UCSD-AML1 (cell line): ENCODE measurements at regions not wholly inside any gene's neighbourhood (a gene's known extent, or its start where the extent isn't known, plus 50 kb on each side); places are given as distances from the start of the nearest gene placed in this dataset.

Experiments used
- DNase-seq: peaks from one replicate; lab custom pipeline; 2025; ENCODE audit not compliant: unreplicated experiment; lab: John Stamatoyannopoulos, UW

DNA sequence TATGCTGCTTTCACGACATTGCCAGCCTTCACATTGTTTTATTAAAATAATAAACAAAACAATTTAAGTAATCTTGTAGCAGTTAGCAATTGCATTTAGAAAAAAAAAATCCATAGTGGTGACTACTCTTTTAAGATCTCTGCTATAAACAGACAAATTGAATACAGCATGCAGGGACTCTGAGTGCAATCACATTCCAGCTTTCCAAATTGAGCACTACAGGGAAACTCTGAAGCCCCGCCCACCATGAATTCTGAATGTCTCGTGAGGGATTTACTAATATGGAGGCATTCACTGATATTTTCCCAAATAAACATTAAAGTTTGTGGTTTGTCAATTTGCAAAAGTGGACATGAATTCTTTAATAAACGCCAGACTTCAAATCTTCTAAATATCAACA is 698.8 kb downstream of the LIG4 start:
- DNase-seq, result no peak

DNA sequence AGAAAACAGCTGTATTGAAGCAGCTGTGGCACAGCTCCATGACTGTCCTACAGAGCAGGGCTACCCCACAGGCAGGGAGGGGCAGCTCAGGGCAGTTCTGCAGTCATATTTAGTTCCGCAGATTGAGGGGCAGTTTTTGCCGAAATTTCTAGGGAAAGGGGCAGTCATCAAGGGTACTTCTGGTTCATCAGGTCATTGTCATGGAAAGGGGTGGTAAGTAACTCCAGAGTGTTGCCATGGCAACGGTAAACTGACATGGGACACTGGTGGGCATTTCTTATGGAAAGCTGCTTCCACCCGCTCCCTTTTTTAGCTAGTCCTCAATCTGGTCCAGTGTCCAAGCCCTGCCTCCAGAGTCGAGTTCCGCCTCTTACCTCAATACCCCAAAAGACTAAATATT is 702.8 kb downstream of the LIG4 start:
- no peak for DNase-seq

DNA sequence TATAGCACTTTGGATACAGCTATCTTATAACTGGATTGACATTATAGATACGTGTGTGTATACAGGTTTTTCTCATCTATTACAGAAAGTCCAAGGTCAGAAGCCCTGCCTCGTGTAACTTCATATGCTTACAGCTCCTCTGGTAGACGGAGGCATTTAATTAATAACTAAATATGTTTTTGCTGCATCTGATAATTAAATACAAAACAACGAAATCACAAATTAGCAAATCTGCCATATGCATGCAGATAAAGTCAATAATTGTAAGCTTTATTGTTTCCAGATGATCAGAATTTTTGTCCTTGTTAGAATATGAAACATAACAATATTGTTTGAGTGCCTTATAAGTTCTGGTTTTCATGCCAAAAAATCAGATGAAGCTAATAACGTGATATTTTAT is 717.7 kb downstream of the LIG4 start:
- DNase-seq, result no peak

DNA sequence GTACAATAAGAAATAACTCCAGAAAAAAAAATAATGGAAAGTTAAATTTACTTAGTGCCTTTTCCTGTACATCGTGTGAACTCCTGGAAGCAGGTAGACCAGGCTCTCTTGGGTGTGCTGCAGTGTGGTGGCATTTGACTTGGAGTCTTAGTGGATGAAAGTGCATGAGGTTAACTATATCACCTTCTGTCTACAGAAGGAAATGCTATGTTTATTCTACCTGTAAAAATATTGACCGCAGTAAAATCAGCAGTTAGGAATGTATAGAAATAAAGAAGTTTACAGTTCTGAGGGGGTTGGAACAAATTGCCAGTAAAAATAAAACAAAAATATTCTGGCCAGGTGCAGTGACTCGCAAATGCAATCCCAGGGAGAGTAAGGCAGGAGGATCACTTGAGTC is 722.1 kb downstream of the LIG4 start:
- DNase-seq, result no peak

DNA sequence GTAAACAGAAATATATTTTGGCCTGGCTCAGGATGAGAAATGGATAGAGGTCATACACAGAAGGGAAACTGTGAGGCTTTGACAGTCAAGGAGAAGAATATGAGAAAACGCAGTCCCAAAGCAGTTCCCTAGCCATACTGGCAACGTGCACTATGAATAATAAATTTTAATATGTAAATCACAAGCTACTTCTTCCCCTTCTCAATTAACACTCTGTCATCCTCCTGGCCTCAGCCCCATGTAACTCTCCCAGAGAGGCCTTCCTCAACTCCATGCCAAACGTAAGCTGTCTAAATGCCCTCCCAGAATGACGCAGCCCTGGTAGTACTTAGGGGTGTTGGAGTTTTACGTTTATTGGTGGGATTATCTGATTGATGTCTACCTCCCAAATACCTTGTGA is 732.6 kb downstream of the LIG4 start:
- no peak for DNase-seq

DNA sequence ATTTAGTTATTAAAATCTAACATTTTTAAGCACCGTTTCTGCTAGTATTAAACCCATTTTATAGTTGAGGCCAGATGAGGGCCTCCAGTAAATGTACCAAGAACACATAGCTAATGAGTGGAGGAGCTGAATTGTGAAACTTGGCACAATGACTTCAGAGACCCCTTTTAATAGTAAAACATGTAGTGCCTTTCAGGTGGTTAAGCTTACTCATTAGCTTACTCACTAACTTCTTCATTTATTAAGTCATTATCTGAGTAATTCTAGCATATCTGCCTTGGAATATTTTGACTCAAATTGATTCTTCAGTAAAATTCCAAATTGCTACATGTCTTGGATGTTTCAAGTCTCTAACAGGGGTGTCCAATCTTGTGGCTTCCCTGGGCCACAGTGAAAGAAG is 735.2 kb downstream of the LIG4 start:
- no peak for DNase-seq

DNA sequence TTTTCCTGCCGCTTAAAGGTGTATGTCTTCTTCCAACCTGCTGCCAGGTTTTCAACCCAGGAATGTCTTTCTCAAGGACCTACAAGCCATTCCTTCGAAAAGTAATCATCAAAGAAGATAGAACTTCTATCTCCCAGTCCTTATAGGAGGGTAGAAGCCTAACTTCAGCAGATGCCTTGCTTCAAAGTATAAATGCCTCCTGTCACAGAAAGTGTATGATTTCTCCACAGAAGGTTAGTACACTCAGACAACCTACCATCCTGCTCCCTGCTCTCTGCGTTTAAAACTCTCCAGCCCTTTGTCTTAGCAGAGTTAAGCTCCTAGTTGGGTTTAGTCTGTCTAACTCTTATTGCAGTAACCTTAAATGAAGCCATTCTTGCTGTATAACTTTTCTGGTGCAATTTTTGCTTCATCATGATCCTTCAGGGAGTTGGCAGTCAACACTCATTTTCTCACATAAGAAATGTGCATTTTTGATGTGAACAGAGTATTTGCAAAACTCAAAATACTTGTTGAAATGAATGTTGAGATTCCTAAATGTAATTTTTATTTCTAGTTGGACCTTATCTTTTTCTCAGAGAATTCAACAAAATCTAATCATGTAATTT is 737.5 kb downstream of the LIG4 start:
- DNase-seq, result no peak

DNA sequence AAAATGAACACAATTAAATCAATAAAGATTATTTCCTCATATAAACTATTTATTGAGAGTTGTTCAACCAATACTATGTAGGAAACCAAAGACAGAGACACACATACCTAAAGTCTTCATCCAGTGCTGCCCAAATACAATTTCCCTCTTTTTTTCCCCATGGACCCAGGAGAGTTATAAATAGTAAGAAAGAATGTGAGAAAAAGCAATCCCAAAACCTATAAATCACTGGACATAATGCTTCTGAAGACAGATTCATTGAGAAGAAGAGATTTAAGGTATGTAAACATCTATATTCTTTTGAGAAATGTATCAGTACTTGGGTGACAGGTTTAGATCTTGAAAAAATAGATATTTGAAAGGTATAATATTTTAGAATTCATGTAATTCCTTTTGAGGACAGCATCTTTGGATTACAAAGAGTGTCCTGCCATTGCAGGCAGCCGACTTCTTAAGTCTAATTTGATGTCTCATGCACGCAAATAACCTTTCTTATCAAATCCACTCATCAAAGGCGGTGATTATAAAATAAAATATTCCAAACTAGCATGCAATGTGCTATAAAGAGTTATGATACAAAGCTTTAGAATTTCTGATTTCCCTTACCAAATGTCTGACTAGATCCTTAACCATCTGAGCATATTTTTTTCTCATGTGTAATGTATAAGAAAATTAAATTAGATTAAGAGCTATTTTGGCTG is 739.4 kb downstream of the LIG4 start:
- no peak for DNase-seq

DNA sequence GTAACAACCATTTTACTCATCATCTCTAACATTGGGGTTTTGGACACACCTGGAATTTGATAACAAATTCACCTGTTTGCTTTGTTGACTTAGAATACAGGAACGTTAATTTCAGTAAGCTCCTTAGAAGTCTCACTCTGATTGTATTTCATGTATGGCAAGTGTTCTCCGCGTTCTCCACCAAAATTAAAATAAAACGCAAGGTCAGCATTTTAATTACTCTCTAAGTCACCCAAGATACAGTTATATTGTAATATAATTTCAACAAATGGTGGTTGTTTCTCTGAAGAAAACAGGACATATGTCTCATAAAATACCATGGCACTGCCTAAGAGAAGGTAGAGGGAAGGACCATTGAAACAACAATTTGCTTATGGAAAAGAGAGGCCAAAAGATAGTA is 742.1 kb downstream of the LIG4 start:
- DNase-seq, result no peak

DNA sequence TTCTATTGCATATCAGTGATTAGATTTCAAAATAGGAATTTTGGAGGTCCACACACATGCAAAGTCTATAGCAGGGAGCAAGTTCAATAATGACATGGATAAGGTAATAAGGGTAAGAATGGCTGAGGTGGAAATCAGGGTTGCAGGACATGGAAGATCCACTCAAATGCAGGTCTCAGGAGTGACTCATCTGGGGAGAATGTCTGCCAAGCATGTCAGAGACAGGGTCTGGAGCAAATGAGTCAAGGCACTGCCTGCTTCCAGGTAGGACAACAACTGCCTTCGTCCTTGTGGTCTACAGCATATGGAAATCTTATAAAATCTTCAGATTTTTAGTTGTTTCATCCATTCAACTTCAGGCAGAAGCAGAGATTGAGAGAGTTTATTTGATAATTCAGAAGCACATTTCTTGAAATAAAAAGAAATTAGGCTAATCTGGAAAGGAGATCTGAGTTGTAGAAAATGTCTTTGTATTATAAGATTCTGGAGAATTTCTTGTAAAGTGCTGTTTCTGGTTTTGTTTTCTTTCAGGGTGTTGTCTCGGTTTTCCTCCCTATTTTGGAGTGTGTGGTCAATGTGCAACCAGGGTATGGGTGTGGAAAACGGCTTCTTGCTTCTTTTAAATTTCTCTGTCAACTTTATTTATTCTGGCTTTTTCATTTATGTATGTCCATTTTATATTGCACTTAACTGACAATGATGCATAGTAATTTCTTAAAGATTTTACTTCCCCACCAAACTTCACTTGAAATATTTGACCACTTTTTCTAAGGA is 748.8 kb downstream of the LIG4 start:
- no peak for DNase-seq

DNA sequence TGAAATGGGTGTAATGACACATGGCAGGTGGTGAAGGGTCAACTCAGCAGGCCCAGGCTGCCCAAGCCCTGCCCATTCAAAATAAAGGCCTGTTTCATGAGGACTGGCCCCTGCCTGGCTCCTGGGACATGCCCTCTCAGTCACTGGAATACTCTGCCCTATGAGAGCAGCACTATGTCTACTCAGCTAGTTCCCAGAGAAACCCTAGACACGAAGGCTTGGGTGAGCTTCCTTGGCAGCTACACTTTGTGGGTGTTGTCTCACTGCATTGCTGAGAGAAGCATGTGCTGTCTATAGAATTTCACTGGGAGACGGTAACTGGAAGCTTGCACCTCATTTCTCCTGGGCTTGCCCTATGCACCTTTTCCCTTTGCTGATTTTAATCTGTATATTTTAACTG is 752.8 kb downstream of the LIG4 start:
- DNase-seq, result no peak

DNA sequence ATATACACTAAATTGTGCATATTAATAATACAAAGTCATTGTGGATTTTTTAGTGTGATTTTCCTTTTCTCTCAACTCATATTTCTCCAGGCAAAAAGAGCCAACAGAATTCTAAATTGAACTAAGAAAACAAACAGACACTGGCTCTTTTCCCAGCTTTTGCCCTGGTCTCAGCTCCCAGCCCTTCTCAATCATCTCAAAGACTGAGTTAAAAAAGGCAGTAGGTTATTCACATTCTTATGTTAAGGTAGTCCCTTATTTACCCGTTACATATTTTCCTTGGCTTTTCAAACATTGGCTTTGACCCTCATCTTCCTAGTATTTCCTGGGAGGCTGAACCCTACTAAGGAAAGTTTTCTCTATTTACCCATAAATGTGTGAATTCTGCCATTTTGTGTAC is 753.6 kb downstream of the LIG4 start:
- no peak for DNase-seq

DNA sequence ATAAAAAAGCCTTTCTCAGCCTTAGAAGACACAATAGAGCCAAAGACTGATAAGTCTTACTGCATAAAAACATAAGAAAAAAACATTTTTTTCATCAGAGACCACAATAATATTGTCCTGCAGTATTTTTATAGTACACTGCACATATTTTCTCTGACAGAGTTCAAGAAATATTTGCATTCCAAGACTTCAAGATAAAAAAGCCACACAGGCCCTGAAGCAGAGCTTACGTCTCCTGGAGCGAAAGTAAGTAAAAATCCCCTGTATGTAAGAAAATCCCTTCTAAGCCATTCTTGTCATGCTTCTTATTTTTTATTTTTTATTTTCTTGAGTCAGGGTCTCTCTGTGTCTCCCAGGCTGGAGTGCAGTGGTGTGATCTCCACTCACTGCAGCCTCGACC is 755.9 kb downstream of the LIG4 start:
- DNase-seq, result no peak

DNA sequence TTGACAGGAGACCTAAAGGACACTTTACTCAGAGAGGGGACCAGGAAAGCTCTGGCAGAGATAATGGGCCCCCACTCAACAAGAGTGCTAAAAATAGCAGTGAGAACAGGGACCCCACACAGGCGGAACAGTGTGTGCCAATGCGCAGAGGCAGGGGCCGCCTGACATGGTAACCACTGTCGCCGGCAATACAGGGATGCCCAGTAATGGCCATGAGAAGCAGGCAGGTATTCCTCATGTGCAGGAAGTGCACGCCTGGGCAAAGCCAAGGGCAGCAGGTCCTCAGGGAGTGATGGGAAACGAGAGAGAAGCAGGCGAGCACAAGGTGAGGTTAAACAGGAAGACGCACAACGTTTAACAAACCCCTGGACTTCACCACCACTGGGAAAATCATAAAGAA is 757.1 kb downstream of the LIG4 start:
- DNase-seq, result no peak

DNA sequence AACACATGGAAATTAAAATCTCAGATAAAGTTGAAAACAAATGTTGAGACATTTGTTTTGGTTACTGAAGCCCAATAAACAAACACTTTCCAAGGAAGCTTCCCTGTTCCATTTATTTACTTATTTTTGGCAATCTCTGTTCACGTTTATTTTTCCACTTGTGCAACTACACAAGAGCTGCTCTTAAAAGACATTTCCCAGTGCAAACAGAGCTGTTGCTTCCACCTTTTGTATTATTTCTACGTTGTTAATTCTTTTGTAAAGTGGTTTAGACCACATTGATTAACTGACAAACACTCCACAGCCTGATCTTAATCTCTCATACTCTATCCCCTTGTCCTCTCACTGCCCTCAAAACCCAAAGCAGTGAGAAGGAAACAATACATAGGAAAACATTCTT is 757.6 kb downstream of the LIG4 start:
- DNase-seq, result no peak

DNA sequence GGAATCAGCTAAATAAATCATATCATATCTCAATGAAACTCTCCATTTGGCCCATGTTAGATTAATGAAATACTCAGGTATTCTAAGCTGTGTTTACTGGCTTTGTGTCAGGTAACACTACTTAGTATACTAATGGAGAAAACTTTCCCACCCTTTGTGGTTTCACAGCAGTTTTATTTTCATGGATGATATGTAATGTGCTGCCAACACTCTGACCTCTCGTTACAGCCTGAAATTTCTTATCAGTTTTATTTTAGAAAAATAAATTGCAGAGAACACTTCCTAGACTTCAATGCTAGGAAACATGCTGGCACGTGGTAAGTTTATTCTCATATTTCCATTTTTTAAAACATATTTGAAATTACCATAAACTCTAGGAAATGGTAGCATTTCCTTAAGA is 758.9 kb downstream of the LIG4 start:
- DNase-seq, result no peak

DNA sequence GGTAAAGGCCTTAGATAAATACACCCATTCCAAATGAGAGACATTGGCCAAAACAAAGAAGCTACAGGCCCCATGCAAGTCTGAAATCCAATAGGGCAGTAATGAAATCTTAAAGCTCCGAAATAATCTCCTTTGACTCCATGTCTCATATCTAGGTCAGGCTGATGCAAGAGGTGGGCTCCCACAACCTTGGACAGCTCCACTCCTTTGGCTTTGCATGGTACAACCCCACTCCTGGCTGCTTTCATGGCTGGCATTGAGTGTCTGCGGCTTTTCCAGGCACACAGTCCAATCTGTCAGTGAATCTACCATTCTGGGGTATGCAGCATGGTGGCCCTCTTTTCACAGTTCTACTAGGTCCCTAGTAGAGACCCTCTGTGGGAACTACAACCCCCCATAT is 762.5 kb downstream of the LIG4 start:
- no peak for DNase-seq

DNA sequence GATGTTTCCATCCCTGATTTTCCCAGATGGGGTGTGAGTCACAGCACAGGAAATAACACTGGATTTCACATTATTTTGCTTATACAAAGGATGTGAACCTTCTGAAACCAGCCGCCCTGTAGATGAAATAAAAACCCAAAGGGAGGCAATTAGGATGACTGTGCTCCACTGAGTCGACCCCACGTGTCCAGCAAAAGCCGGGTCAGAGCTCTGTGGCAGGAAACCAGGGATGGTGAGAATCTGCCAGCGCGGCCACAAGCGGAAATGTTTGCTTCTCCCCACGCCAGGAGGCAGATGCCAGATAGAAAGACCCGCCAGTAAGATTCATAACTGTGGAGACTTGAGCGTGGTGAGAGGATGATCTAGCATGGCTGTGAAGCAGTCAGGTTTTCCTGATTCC is 764.4 kb downstream of the LIG4 start:
- no peak for DNase-seq

DNA sequence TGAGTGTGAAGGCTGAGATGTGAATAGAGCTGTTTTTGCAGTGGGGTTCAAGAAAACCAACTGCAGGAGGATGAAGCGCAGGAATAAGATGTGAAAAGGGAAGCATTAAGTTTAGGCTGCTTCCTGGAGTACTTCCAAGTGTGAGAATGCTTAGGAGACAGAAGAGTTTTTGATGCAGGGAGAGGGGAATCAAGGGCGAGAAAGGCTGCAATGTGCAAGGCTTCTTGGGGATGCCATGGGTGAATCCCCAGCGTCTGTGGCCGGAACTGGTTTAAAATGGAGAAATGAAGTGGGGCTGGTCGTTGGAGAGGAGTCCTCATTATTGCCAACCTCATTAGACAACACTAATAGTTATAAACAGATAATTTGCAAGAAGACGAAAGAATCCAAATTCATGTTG is 764.9 kb downstream of the LIG4 start:
- DNase-seq, result no peak

DNA sequence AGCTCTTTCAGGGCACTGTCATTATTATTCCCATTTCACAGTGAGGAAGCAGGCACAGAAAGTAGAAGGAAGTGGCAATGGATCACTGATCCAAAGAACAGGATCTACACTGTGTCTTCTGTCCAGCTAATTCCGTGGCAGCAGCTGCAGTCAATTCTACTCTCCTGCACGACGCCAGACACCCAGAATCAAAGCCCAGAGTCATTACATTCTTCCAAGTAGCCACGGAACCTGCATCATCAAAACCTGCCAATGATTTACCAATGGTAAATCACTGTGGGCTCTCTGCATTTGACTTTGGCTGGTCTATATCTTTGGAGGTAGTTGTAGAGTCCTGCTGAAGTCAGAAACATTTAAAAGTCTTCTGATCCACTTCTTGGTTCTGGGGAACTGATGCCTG is 767.7 kb downstream of the LIG4 start:
- no peak for DNase-seq

DNA sequence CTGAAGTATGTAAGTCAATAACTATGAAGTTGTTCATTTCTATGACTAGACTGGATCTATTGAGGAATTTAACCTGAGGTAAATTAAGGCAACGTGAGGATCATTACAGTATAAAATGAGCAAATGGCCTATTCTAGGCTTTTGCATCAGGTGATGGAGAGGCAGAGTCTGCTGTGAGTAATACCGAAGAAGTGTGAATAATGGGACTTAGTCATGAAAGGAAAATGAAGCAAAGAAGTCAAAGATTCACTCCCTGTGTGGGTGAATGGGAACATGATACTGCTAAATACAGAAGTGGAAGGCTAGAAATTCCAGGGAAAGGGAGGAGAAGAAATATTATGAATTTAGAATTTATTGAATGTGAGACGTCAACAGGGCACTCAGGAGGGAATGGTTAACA is 774.1 kb downstream of the LIG4 start:
- DNase-seq, result no peak

DNA sequence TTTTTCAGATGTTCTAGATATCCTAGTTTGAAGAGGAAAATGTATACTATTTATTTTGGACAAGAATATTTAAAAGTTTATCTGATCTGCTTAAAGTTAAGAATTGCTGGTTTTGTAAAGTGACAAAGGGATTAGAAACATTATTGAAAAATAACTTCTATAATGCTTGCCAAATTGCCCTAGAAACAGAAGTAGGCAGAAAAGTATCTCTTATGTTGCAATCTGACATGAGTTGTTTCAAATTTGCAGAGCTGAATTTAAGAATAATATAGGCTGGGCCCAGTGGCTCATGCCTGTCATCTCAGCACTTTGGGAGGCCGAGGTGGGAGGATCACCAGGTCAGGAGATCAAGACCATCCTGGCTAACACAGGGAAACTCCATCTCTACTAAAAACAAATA is 777.1 kb downstream of the LIG4 start:
- no peak for DNase-seq

DNA sequence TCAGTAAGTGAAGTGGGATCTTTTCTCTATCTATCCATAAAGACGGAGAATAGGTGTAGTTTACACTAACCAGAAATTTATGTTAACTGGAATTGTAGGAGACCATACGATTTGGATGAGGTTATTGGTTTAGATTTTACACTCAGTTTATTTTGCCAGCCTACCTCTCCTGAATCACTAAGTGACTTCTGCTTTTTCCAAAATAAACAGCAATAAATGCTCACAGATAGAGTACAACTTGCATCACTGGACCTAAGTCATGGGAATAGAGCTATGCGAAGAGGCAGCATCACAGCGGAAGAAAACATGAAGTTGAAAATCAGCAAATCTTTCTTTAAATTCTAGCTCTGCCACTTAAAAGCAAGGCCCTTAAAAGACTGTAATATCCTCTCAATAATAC is 781.0 kb downstream of the LIG4 start:
- DNase-seq, result no peak
